ENCODE measurements at regions not wholly inside any gene's neighbourhood (a gene's known extent, or its start where the extent isn't known, plus 50 kb on each side); places are given as distances from the start of the nearest gene placed in this dataset.

- TF ChIP-seq CTCF (IDR thresholded peaks at IDR 0.05) = no peak
- no peak for TF ChIP-seq POLR2AphosphoS5 (IDR thresholded peaks at IDR 0.05)
Observed at GRCh38 chr10:83193026-83193425, 946.3 kb upstream of the GHITM start.
